OCI-LY3 (cell line): ENCODE measurements at regions not wholly inside any gene's neighbourhood (a gene's known extent, or its start where the extent isn't known, plus 50 kb on each side); places are given as distances from the start of the nearest gene placed in this dataset.
A peak's percentile ranks its signal among the peaks of the same experiment; 100 is the strongest.

ENCODE experiments used
- H2AFZ ChIP-seq: fragments of 200-600, 300-600 bp; shearing (Covaris generic); 2 replicates; pipeline ENCODE4 v1.6.0; 2014; ENCODE audit warnings: antibody characterized with exemption, low read depth, low read length
- H3K27ac ChIP-seq: fragments of 200-600, 300-600 bp; sonication (generic); 2 replicates; pipeline ENCODE4 v1.5.1; 2014; ENCODE audit warnings: mild to moderate bottlenecking, low read length, moderate library complexity, mixed read lengths
- H3K27me3 ChIP-seq: fragments of 200-600, 300-600 bp; sonication (generic); 2 replicates; pipeline ENCODE4 v1.6.1; 2014; ENCODE audit warnings: low read depth, low read length, mixed read lengths
- H3K36me3 ChIP-seq: fragments of 200-600, 300-600 bp; sonication (generic); replicated peaks from 2 replicates; pipeline ENCODE3; 2014; ENCODE audit warnings: low read depth, low read length, mixed read lengths
- H3K4me1 ChIP-seq: fragments of 300-600, 200-600 bp; sonication (generic); 2 replicates; pipeline ENCODE4 v1.6.1; 2014; ENCODE audit warnings: low read length, mixed read lengths
- H3K4me2 ChIP-seq: fragments of 200-600, 300-600 bp; sonication (generic); 2 replicates; pipeline ENCODE4 v1.6.1; 2014; ENCODE audit warnings: low read length, mixed read lengths
- H3K4me3 ChIP-seq: fragments of 300-600, 200-600 bp; sonication (generic); 2 replicates; pipeline ENCODE4 v1.5.1; 2014; ENCODE audit warnings: antibody characterized with exemption, mild to moderate bottlenecking, low read length, moderate library complexity
- H3K79me2 ChIP-seq: fragments of 300-600, 200-600 bp; shearing (Covaris generic); 2 replicates; pipeline ENCODE4 v1.6.1; 2014; ENCODE audit warnings: mild to moderate bottlenecking, low read length, mixed read lengths
- H3K9ac ChIP-seq: fragments of 300-600, 200-600 bp; shearing (Covaris generic); 2 replicates; pipeline ENCODE4 v1.6.0; 2014; ENCODE audit warnings: mild to moderate bottlenecking, low read length, moderate library complexity
- H3K9me3 ChIP-seq: fragments of 200-600, 300-600 bp; shearing (Covaris generic); 2 replicates; pipeline ENCODE4 v1.6.1; 2014; ENCODE audit warnings: low read length, mixed read lengths; ENCODE audit not compliant: insufficient read depth
- H4K20me1 ChIP-seq: fragments of 200-600, 300-600 bp; sonication (generic); 2 replicates; pipeline ENCODE4 v1.6.1; 2016; ENCODE audit warnings: low read length, mixed read lengths; ENCODE audit not compliant: insufficient read depth
- EZH2phosphoT487 ChIP-seq: fragments of 200-600 bp; shearing (Covaris generic); IDR thresholded peaks from 2 replicates; pipeline ENCODE4 v1.6.1; 2018; ENCODE audit warnings: antibody characterized with exemption, mixed run types, low read depth
- TF ChIP-seq, protein P1 (sequence below): fragments of 200-600, 300-600 bp; sonication (generic); IDR thresholded peaks from 2 replicates; pipeline ENCODE4 v1.5.1; 2014; ENCODE audit warnings: antibody characterized with exemption, low read length, low read depth

DNA sequence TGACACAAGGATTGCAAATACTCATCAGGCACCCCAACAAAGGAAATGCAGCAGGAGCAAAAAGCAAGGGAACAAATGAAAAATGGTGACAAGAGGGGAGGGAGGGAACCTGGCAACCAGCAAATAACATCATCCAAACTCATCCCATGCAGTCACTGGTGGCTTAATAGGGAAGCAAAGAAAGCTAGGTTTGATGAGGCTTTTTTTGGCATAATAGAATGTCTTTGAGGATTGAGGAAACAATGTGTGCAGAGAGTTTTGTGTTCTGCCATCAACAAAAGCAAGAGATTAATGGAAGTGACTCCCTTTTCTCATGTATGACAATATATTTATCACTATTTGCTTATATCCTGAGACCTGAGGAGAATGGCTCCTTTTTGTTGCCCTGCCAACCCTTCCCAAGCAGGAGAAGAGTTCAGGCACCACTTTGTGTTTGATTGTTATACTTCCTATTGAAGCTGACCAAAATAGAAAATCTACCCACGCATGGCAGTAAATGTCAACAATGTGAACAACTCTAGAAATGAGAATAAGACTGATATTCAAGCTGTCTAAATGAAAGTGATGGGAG lies 375.7 kb downstream of the CAAP1 start:
- H3K9me3 ChIP-seq: no peaks in the 10 kb centered on the region
- H3K27ac ChIP-seq: no peak overlapping the region
- H3K4me1 ChIP-seq: no peaks in the 10 kb centered on the region
- H2AFZ ChIP-seq: no peak overlapping the region
- H3K36me3 ChIP-seq: no peaks in the 10 kb centered on the region
- no peaks in the 10 kb centered on the region for H3K27me3 ChIP-seq
- no peaks in the 10 kb centered on the region for H4K20me1 ChIP-seq
- H3K4me3 ChIP-seq: no peak overlapping the region
- no peaks in the 10 kb centered on the region for H3K79me2 ChIP-seq
- H3K9ac ChIP-seq: no peak overlapping the region
- H3K4me2 ChIP-seq: no peak overlapping the region
- TF ChIP-seq, protein P1, sequence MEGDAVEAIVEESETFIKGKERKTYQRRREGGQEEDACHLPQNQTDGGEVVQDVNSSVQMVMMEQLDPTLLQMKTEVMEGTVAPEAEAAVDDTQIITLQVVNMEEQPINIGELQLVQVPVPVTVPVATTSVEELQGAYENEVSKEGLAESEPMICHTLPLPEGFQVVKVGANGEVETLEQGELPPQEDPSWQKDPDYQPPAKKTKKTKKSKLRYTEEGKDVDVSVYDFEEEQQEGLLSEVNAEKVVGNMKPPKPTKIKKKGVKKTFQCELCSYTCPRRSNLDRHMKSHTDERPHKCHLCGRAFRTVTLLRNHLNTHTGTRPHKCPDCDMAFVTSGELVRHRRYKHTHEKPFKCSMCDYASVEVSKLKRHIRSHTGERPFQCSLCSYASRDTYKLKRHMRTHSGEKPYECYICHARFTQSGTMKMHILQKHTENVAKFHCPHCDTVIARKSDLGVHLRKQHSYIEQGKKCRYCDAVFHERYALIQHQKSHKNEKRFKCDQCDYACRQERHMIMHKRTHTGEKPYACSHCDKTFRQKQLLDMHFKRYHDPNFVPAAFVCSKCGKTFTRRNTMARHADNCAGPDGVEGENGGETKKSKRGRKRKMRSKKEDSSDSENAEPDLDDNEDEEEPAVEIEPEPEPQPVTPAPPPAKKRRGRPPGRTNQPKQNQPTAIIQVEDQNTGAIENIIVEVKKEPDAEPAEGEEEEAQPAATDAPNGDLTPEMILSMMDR: no peak
- no peak for TF ChIP-seq EZH2phosphoT487

DNA sequence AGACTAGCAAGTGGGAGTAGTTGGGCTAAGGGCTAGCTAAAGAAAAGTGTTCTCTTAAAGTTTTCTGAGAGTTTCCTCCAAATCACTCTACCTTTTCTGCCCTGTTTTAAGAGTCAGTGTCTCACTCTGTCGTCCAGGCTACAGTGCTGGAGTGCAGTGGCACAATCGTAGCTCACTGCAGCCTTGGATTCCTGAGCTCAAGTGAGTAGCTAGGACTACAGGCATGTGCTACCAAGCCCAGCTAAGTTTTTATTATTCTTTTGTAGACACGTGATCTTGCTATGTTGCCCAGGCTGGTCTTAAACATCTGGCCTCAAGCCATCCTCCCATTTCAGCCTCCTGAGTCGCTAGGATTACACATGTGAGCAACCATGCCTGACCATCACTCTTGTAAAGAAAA lies 378.9 kb downstream of the CAAP1 start:
- Histone ChIP-seq H3K27ac (no peak overlapping the region), H4K20me1 (no peaks in the 10 kb centered on the region), H3K9me3 (no peaks in the 10 kb centered on the region), H3K36me3 (no peaks in the 10 kb centered on the region), H3K4me1 (no peaks in the 10 kb centered on the region), H3K27me3 (no peaks in the 10 kb centered on the region), H3K9ac (no peak overlapping the region), H2AFZ (no peak overlapping the region), H3K79me2 (no peaks in the 10 kb centered on the region), H3K4me3 (no peak overlapping the region), H3K4me2 (no peak overlapping the region)
- TF ChIP-seq, protein P1: no peak
- no peak for TF ChIP-seq EZH2phosphoT487

DNA sequence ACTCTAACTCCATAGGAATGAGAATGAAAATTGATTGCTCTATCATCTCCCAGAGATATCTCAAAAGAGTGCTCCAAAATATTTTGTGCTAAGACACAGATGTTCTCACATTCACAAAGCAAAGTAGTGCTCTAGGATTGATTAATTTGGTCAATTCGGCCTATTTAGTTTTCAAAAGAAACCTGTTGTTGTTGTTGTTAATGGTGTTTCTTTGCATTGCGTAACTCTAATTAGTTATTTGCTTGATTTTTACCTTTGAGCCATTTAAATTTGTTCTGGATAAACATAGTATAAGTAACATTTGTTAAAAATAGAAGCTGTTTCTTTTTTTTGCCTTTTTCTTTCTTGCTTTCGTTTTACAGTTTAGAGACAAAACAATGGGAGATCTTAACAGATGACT lies 382.5 kb downstream of the CAAP1 start:
- peak overlapping the region; percentile 28 for H3K4me2 ChIP-seq

DNA sequence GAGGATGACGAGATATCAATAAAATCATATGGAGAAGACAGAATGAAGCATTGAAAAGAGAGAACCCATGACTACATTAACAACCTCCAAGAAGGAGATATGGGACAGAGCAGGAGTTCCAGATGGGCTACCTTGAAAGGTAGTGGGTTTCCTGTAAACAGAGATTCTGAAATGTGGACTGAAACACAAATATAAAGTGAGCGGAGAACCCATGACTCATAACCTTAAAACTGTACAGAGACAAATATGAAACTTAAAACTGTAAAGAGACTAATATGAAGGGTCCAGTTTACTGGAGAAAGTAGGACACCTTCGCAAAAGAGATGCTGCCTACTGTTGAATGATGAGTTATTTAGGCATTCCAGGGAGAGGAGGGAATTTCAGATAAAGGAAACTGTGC lies 383.7 kb downstream of the CAAP1 start:
- H3K4me2 ChIP-seq: no peak overlapping the region
- 0 out of 2 replicates have a peak, but pooled peaks cover 3% of the 10 kb centered on the region for H3K27me3 ChIP-seq
- no peaks in the 10 kb centered on the region for H4K20me1 ChIP-seq
- H3K36me3 ChIP-seq: no peaks in the 10 kb centered on the region
- no peak overlapping the region for H3K27ac ChIP-seq
- no peak overlapping the region for H2AFZ ChIP-seq
- H3K9me3 ChIP-seq: no peaks in the 10 kb centered on the region
- no peaks in the 10 kb centered on the region for H3K4me1 ChIP-seq
- no peak overlapping the region for H3K9ac ChIP-seq
- TF ChIP-seq, protein P1: no peak
- TF ChIP-seq EZH2phosphoT487: no peak
- H3K4me3 ChIP-seq: no peak overlapping the region
- no peaks in the 10 kb centered on the region for H3K79me2 ChIP-seq

More for the DNA sequence above, 382.5 kb downstream of the CAAP1 start:
- Histone ChIP-seq H2AFZ (0 out of 2 replicates have a peak overlapping the region, but pooled peaks have one; percentile 77), H3K27ac (no peak overlapping the region), H3K79me2 (no peaks in the 10 kb centered on the region), H3K4me1 (no peaks in the 10 kb centered on the region), H4K20me1 (no peaks in the 10 kb centered on the region), H3K9me3 (no peaks in the 10 kb centered on the region), H3K36me3 (no peaks in the 10 kb centered on the region), H3K9ac (no peak overlapping the region), H3K27me3 (0 out of 2 replicates have a peak, but pooled peaks cover 3% of the 10 kb centered on the region), H3K4me3 (peak overlapping the region; percentile 28)
- TF ChIP-seq, protein P1: no peak
- TF ChIP-seq EZH2phosphoT487: no peak
